ENCODE measurements at regions not wholly inside any gene's neighbourhood (a gene's known extent, or its start where the extent isn't known, plus 50 kb on each side); places are given as distances from the start of the nearest gene placed in this dataset.

DNA sequence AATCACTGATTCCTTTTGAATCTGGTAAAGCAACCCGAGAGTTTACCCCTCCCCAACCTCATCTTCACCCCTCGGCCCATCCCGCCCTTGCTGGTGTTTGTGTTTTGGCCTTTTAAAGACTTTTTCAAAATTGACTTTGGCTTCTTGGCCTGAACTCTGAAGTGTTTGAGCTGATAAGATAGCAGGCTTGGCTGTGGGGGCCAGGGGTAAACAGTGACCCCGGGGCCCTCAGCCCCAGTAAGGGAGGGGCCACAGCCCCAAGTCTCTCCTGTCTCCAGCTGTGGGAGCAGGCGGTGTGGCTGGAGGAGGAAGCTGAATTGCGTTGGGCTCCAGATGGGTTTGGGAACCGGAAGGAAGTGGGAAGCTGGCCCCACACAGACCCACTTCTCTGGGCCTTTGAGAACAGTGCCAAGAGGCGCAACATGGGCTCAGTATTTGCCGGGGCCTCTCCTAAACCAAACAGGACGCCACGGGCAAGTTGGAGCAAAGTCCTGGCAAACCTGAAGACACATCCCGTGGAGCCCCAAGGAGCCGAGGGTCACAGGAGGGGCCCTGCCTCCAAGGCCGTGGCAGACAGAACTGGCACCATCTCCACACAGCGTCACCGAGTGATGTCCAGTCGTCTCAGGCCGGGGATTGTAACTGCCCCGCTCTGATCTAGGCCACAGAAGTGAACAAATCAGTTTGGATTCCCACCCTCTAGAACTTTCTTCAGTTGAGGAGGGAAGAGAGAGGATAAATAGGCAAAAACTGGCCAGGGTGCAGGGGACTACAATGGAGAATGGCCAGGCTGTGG is 54.3 kb upstream of the PTPN1 start:
- Histone ChIP-seq H4K20me1 (replicated peaks; ENCODE audit: control insufficient read depth, extremely low read depth, insufficient read depth, low read length) (no peaks in the 10 kb centered on the region), H3K4me2 (ENCODE audit: insufficient read depth, low read length) (no peak overlapping the region), H3K4me3 (replicated peaks in 1 of 3; ENCODE audit: insufficient read depth in 1 of 3, low read depth in 1 of 3, low read length in 3 of 3) (no peak overlapping the region), H3K27me3 (ENCODE audit: control insufficient read depth in 2 of 2, insufficient read depth in 2 of 2, low read length in 2 of 2) (peaks cover 3 to 8% of the 10 kb centered on the region in 2 experiments), H3K36me3 (ENCODE audit: control insufficient read depth in 2 of 2, extremely low read depth in 1 of 2, insufficient read depth in 2 of 2, low read length in 2 of 2) (no peaks in the 10 kb centered on the region), H2AFZ (ENCODE audit: low read depth, low read length) (no peak overlapping the region), H3K4me1 (ENCODE audit: control insufficient read depth, extremely low read depth, insufficient read depth, low read length) (no peaks in the 10 kb centered on the region), H3K9me1 (replicated peaks; ENCODE audit: control insufficient read depth, extremely low read depth, insufficient read depth, low read length) (no peaks in the 10 kb centered on the region), H3K9ac (replicated peaks; ENCODE audit: extremely low read depth, insufficient read depth, low read length) (no peak overlapping the region), H3K9me3 (replicated peaks; ENCODE audit: control insufficient read depth, insufficient read depth, low read length) (no peaks in the 10 kb centered on the region), H3K27ac (ENCODE audit: insufficient read depth, low read depth, low read length) (no peak overlapping the region), H3K79me2 (ENCODE audit: control insufficient read depth, insufficient read depth, low read length) (no peaks in the 10 kb centered on the region)
- DNase-seq (ENCODE audit: low read depth, low spot score) (no peak), FAIRE-seq (no peak)
- CTCF ChIA-PET, result interaction anchor here (1.1 kb wide), 1 partner anchor 267 kb away, joined by 3 read pairs; no protein-coding TSS in a partner anchor
- TF ChIP-seq MYC (IDR thresholded peaks at IDR 0.05; ENCODE audit: low read depth, low read length) (no peak), EZH2 (IDR thresholded peaks at IDR 0.05; ENCODE audit: borderline replicate concordance, low read depth, low read length, severe bottlenecking) (no peak), POLR2AphosphoS5 (IDR thresholded peaks at IDR 0.05; ENCODE audit: insufficient read depth, low read depth, low read length) (no peak), GATA2 (IDR thresholded peaks at IDR 0.05; ENCODE audit: insufficient read depth, insufficient read length, low read depth, low read length) (no peak), JUN (IDR thresholded peaks at IDR 0.05; ENCODE audit: borderline replicate concordance, insufficient read depth, insufficient read length, low read depth) (no peak), FOS (IDR thresholded peaks at IDR 0.05; ENCODE audit: borderline replicate concordance, insufficient read depth, low read length) (no peak), POLR2A (IDR thresholded peaks at IDR 0.05; ENCODE audit: low read depth, low read length) (no peak)
- TF ChIP-seq, protein P1, sequence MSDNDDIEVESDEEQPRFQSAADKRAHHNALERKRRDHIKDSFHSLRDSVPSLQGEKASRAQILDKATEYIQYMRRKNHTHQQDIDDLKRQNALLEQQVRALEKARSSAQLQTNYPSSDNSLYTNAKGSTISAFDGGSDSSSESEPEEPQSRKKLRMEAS (IDR thresholded peaks at IDR 0.05; ENCODE audit: insufficient read depth, insufficient read length), result no peak
- TF ChIP-seq, protein P2, sequence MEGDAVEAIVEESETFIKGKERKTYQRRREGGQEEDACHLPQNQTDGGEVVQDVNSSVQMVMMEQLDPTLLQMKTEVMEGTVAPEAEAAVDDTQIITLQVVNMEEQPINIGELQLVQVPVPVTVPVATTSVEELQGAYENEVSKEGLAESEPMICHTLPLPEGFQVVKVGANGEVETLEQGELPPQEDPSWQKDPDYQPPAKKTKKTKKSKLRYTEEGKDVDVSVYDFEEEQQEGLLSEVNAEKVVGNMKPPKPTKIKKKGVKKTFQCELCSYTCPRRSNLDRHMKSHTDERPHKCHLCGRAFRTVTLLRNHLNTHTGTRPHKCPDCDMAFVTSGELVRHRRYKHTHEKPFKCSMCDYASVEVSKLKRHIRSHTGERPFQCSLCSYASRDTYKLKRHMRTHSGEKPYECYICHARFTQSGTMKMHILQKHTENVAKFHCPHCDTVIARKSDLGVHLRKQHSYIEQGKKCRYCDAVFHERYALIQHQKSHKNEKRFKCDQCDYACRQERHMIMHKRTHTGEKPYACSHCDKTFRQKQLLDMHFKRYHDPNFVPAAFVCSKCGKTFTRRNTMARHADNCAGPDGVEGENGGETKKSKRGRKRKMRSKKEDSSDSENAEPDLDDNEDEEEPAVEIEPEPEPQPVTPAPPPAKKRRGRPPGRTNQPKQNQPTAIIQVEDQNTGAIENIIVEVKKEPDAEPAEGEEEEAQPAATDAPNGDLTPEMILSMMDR (IDR thresholded peaks at IDR 0.05; ENCODE audit: extremely low read depth in 1 of 2, insufficient read depth in 1 of 2, low read depth in 1 of 2, low read length in 2 of 2), result no peak
- BruUV-seq (replicated peaks), result no TSS peak
- intact Hi-C loops (cut with micrococcal nuclease) (no loop called here), dilution Hi-C loops (cut with MboI; ENCODE audit: extremely low pct_ligation_motif_present, low sequenced_read_pairs) (no loop called here)
- POLR2A ChIA-PET, result no interaction called here

Measured in endothelial cell of umbilical vein (primary cell).